ENCODE measurements at regions not wholly inside any gene's neighbourhood (a gene's known extent, or its start where the extent isn't known, plus 50 kb on each side); places are given as distances from the start of the nearest gene placed in this dataset.

- no peak for DNase-seq
These were observed 104.4 kb upstream of the C1GALT1 start for GRCh38 chr7:7077945-7078344.

DNA sequence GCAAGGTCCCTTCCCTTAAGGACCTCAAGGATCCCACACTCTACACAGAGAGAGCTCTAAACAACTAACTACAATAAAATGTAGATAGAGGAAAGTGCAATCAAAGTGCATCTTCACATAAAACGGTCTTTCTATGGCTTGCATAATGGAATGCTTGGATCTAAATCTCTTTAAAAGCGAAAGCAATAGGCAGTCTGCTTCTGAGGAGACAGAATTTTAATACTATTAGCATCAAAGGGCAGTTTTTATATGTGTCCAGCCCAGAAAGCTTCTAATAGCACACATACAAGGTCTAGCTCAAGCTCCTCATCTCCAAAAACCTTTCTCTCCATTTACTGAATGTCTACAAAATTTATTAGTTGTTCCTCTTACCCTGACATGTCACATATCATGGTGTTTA lies 101.5 kb upstream of the C1GALT1 start:
- DNase-seq = no peak

GRCh38 chr7:7090460-7090859 lies 91.9 kb upstream of the C1GALT1 start:
- DNase-seq = no peak

- DNase-seq = no peak
These were observed 84.0 kb upstream of the C1GALT1 start for GRCh38 chr7:7098280-7098818.

GRCh38 chr7:7099584-7100014 lies 82.7 kb upstream of the C1GALT1 start:
- DNase-seq = peak; percentile 100

GRCh38 chr7:7100432-7100849 lies 81.9 kb upstream of the C1GALT1 start:
- peak; percentile 96 for DNase-seq

- no peak for DNase-seq
These were observed 79.4 kb upstream of the C1GALT1 start for GRCh38 chr7:7102906-7103305.

DNA sequence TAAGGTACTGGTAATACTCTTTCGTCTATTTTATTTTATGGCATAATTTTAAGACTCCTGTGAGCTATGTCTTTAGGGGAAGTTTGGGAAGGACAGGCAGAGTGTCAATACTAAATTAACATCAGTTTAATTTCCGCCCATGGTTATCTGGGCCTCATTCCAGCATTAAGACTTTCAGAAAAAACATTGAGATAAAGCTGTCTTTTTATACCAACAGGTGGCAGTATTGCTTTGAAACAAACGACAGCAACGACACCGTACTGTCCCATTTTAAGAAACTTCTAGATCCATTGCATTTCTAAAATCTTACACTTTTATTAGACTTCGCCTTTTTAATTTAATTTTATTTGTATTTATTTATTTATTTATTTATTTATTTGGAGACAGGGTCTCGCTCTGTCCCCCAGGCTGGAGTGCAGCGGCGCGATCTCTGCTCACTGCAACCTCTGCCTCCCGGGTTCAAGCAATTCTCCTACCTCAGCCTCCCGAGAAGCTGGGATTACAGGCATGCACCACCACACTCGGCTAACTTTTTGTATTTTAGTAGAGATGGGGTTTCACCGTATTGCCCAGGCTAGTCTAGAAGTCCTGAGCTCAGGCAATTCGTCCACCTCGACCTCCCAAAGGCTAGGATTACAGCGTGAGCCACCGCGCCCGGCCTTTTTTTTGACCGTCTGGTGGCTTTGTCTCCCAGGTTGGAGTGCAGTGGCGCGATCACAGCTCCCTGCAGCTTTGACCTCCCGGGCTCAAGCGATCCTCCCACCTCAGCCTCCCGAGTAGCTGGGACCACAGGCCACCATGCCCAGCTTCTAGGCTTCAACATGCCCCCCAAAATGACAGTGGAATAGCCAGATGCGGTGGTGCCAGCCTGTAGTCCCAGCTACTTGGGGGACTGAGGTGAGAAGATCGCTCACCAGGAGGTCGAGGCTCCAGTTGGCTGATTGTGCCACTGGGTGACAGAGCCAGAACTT lies 78.7 kb upstream of the C1GALT1 start:
- no peak for DNase-seq

GRCh38 chr7:7104314-7104698 lies 78.0 kb upstream of the C1GALT1 start:
- DNase-seq = no peak

GRCh38 chr7:7104971-7105370 lies 77.4 kb upstream of the C1GALT1 start:
- DNase-seq = no peak

DNA sequence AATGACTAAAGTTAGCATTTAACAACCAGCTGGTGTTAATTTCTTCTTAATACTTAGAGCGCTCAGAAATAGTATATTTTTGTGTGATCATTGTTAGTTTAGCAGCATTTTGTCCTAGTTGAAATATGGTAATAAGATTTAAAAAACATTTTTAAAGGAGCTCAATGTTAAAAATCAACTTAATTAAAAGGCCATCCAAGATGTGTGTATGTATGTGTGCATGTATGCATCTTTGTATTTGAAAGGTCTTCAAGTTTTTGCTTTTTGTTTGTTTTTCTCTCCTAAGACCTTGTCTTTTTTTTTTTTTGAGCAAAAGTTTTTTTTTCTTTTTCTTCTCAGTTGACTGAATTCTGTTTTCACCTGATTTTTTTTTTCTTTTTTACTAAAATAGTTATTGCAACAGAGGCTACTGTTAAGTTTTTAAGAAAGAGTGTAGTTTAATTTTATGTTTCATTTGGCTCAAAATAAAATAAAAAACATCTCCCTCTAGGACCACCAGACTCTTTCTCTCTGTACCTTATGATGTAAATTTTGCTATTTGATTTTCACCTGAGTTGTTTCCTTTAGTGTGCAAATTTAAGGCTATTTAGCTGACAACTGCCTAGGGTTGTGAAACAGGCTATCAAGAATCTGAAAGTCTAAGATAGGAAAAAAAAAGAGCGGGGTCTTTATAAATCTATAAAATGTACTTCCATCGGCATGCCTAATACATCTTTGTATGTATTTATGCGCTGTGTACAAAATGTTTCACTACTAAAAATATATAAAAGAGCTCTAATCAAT lies 76.4 kb upstream of the C1GALT1 start:
- DNase-seq = no peak

GRCh38 chr7:7108931-7109330 lies 73.4 kb upstream of the C1GALT1 start:
- no peak for DNase-seq

- no peak for DNase-seq
These were observed 72.4 kb upstream of the C1GALT1 start for GRCh38 chr7:7109934-7110333.

GRCh38 chr7:7110706-7111105 lies 71.6 kb upstream of the C1GALT1 start:
- no peak for DNase-seq

GRCh38 chr7:7112868-7113267 lies 69.5 kb upstream of the C1GALT1 start:
- DNase-seq = no peak

- DNase-seq = no peak
These were observed 67.6 kb upstream of the C1GALT1 start for GRCh38 chr7:7114575-7115291.

DNA sequence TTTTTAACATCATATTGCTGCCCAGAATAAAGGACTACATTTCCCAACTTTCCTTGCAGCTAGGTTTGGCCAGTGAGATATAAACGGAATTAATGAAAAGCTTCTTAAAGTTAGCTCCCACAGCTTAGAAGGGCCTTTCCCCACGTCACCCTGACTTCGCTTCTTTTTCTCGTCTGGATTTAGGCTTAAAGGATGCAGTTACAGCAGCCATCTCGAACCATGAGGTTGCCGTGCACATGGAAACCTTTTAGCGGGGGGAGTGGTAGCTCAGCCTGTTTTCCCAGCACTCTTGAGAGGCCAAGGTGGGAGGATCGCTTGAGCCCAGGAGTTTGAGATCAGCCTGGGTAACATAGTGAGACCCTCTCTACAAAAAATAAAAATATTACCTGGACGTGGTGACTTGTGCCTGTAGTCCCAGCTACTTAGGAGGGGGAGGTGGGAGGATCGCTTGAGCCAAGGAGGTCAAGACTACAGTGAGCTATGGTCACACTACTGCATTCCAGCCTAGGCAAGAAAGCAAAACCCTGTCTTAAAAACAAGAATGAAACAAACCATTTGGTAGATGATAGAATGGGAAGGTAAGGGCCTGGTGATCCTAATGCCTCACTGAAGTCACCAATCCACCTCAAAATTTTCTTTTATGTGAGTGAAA lies 64.3 kb upstream of the C1GALT1 start:
- no peak for DNase-seq

DNA sequence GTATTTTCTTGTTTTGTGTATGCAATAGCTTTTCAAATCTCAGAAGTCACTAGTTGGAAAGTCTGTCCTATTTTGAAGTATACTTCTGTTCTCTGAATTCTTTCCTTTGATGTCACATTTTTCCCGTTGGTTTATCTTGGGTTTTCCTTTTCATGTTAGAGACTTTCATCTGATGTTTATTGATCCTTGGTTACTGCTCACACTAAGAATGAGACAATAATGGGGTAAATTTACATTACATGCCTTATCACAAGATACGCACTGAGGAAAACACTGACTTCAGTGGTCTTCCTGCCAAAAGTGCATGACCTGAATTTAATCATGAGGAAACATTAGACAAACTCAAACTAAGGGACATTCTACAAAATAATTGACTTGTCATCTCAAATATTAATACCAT lies 63.5 kb upstream of the C1GALT1 start:
- no peak for DNase-seq

DNA sequence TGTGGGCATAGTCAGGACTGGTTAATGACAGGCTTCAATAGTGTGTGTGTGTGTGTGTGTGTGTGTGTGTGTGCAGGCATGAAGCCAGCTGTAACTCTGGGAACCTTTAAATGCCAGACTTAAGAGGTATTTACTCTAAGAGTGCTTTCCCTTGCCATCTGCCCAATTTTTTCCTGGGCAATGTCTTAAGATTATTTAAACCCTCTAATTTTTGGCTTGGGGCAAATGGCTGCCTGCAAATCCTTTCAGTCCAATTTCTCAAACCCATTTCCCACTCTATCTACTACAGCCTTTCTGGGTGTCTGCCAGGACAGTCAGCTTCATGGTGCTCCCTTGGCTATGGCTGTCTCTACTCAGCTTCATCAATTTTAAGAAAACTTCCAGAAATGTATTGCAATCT lies 62.6 kb upstream of the C1GALT1 start:
- DNase-seq = no peak

DNA sequence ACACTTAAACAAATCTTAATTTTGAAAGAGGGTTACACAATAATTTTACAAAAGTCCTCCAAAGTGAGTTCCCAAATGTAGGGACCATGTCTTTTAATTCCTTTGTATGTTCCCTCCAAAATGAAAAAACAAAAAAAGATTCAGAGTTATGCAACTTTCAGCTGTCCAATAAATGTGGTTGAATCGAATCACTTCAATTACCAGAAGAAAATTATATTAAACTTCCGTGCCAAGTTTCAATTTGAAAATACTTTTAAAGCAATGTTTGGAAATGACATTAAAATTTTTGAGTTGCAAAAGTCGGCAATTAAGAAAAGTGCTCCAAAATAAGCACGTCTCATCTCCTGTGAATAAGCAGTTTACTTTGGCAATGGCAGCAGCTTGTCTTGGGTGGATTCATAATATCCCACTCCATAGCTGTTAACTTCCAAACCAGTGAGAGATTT lies 60.3 kb upstream of the C1GALT1 start:
- no peak for DNase-seq

- no peak for DNase-seq
These were observed 59.6 kb upstream of the C1GALT1 start for GRCh38 chr7:7122701-7123281.

DNA sequence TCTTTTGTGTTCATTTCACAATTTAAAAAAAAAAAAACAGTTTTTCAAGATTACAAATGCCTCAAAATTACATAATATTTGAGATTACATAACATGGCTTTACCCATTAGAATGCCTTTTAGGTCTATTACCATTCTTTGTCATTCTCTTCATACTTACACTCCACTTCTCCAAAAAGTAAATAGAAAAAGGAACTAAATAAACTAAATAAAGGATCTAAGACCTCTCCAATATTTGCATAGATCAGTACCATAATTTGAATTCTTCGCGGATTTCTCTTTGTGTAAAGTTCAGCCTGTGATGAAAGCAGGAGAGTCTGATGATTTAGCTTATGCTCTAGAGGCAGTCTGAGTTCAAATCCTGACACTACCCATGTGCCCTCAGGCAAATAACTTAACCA lies 56.4 kb upstream of the C1GALT1 start:
- DNase-seq = no peak
